ENCODE measurements at regions not wholly inside any gene's neighbourhood (a gene's known extent, or its start where the extent isn't known, plus 50 kb on each side); places are given as distances from the start of the nearest gene placed in this dataset.

GRCh38 chr12:23006413-23006812 lies 381.4 kb downstream of the ETNK1 start:
- peaks cover 15% of the 10 kb centered on the region for H3K4me1 ChIP-seq (ENCODE audit: control insufficient read depth, insufficient read depth, low read length)
- no peaks in the 10 kb centered on the region for H3K9me3 ChIP-seq (ENCODE audit: control insufficient read depth in 2 of 2, low read length in 2 of 2)
- no peak overlapping the region for H3K27ac ChIP-seq (ENCODE audit: low read length)
- no peaks in the 10 kb centered on the region for H3K27me3 ChIP-seq (ENCODE audit: control insufficient read depth in 1 of 2, insufficient read depth in 2 of 2, low read length in 2 of 2)
- no peaks in the 10 kb centered on the region for H3K36me3 ChIP-seq (ENCODE audit: control insufficient read depth in 2 of 2, insufficient read depth in 2 of 2, low read length in 2 of 2)
- no peak overlapping the region for H3K9ac ChIP-seq (ENCODE audit: low read length in 2 of 2)
- H3K4me3 ChIP-seq (ENCODE audit: low read length in 2 of 2): no peak overlapping the region

DNA sequence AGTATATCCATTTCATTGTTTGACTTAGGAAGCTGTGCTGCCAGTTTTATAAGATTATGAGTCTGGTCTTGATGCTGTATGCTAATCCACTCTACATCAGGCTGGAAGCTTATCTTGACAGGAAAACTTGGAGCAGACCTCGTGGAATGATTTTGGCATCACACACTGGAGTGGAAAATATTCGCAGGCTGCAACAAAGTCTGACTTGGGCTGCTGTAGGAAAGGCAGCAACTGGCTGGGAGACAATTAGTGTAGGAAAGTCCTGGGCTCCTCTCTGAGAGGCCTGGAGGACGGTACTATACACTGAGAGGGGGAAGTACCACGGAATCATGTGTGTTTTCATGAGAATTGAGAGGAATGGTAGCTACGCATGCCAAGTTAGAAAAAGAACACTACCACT lies 383.7 kb downstream of the ETNK1 start:
- Histone ChIP-seq H3K9me3 (ENCODE audit: control insufficient read depth in 2 of 2, low read length in 2 of 2) (no peaks in the 10 kb centered on the region), H3K4me3 (ENCODE audit: low read length in 2 of 2) (peak overlapping the region in 1 of 2 donors; percentile 15), H3K4me1 (ENCODE audit: control insufficient read depth, insufficient read depth, low read length) (peaks cover 15% of the 10 kb centered on the region), H3K27ac (ENCODE audit: low read length) (no peak overlapping the region), H3K9ac (ENCODE audit: low read length in 2 of 2) (no peak overlapping the region), H3K27me3 (ENCODE audit: control insufficient read depth in 1 of 2, insufficient read depth in 2 of 2, low read length in 2 of 2) (no peaks in the 10 kb centered on the region), H3K36me3 (ENCODE audit: control insufficient read depth in 2 of 2, insufficient read depth in 2 of 2, low read length in 2 of 2) (no peaks in the 10 kb centered on the region)

DNA sequence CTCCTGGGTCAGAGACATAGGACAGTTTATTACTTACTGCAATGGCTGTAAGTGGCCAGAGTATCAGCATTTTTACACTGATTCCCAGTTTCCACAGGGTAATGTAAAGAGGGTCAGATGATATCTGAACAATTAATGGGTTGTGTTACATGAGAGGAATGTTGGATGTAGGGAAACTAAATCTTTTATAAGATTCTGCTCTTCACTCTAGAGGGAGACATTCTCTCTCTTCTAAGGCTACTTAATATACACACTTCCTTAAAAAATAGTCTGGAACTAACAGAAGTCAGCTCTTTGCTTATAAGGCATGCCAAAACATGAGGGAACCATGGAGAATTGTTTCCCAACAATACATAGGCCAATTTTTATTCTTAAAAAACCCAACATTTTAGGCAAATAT lies 389.8 kb downstream of the ETNK1 start:
- no peaks in the 10 kb centered on the region for H3K4me1 ChIP-seq (ENCODE audit: control insufficient read depth, insufficient read depth, low read length)
- H3K4me3 ChIP-seq (ENCODE audit: low read length in 2 of 2): no peak overlapping the region
- no peak overlapping the region for H3K27ac ChIP-seq (ENCODE audit: low read length)
- no peaks in the 10 kb centered on the region for H3K27me3 ChIP-seq (ENCODE audit: control insufficient read depth in 1 of 2, insufficient read depth in 2 of 2, low read length in 2 of 2)
- H3K9me3 ChIP-seq (ENCODE audit: control insufficient read depth in 2 of 2, low read length in 2 of 2): no peaks in the 10 kb centered on the region
- no peak overlapping the region for H3K9ac ChIP-seq (ENCODE audit: low read length in 2 of 2)
- H3K36me3 ChIP-seq (ENCODE audit: control insufficient read depth in 2 of 2, insufficient read depth in 2 of 2, low read length in 2 of 2): no peaks in the 10 kb centered on the region

DNA sequence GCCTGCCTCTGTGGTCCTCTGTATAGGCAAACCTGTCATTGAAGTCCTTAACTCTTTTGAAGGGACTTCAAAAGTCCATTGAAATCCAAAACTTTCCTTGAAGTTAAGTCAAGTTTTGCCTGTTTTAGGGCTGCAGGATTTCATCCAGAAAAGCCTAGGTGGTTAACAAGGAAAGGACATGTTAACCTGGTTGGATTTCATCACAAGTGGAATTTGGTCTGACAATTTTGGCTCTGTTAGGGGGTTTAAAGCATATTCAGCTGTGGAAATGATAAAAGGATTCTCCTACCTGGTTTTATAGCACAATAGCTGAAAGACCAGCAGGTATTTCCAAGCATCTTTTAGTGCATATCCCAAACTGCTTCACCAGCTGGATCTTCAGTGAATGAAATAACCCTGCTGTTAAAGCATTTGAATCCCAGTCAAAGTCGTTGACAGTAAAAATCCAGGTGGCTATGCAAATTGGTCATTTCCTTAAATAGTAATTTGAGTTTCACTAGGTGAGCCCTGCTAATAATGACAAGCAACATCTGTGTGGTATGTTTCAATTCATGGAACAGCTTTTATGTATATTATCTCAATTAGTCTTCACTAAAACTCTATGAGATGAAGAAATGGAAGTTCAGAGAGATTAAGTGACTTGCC lies 400.5 kb downstream of the ETNK1 start:
- Histone ChIP-seq H3K36me3 (ENCODE audit: control insufficient read depth in 2 of 2, insufficient read depth in 2 of 2, low read length in 2 of 2) (no peaks in the 10 kb centered on the region), H3K27me3 (ENCODE audit: control insufficient read depth in 1 of 2, insufficient read depth in 2 of 2, low read length in 2 of 2) (no peaks in the 10 kb centered on the region), H3K9ac (ENCODE audit: low read length in 2 of 2) (no peak overlapping the region), H3K4me1 (ENCODE audit: control insufficient read depth, insufficient read depth, low read length) (no peaks in the 10 kb centered on the region), H3K9me3 (ENCODE audit: control insufficient read depth in 2 of 2, low read length in 2 of 2) (no peaks in the 10 kb centered on the region), H3K27ac (ENCODE audit: low read length) (no peak overlapping the region), H3K4me3 (ENCODE audit: low read length in 2 of 2) (no peak overlapping the region)

DNA sequence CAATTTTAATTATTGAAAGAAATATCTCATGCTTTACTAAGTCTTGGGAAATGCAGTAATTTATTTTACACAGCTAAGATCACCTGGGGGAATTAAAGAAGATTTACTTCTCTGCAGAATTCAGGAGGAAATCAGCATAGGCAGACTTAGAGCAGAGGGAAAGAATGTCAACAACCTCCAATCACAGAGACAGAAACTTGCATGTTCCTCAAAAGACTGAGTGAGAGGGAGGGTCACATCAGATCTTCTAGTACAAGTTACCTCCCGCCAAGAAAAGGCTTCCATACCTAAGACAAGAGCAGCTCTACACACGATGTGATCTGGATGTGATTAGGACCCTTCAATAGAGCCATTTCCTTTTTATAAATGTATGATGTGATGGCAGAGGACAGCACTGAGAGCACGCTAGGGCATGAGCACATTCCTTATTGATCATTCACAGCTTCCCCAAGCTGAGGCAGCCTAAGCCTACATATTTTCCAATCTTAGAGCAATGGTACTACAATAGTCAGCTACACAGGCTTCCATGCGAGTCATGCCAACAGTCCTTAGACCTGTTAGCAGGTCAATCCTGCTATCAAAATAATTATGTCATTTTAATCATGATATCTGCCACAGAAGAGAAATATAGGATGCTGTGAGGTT lies 403.3 kb downstream of the ETNK1 start:
- Histone ChIP-seq H3K9ac (ENCODE audit: low read length in 2 of 2) (no peak overlapping the region), H3K4me3 (ENCODE audit: low read length in 2 of 2) (no peak overlapping the region), H3K9me3 (ENCODE audit: control insufficient read depth in 2 of 2, low read length in 2 of 2) (no peaks in the 10 kb centered on the region), H3K27me3 (ENCODE audit: control insufficient read depth in 1 of 2, insufficient read depth in 2 of 2, low read length in 2 of 2) (no peaks in the 10 kb centered on the region), H3K27ac (ENCODE audit: low read length) (no peak overlapping the region), H3K36me3 (ENCODE audit: control insufficient read depth in 2 of 2, insufficient read depth in 2 of 2, low read length in 2 of 2) (no peaks in the 10 kb centered on the region), H3K4me1 (ENCODE audit: control insufficient read depth, insufficient read depth, low read length) (no peaks in the 10 kb centered on the region)

GRCh38 chr12:23029185-23029584 lies 404.2 kb downstream of the ETNK1 start:
- H3K9ac ChIP-seq (ENCODE audit: low read length in 2 of 2): no peak overlapping the region
- H3K9me3 ChIP-seq (ENCODE audit: control insufficient read depth in 2 of 2, low read length in 2 of 2): no peaks in the 10 kb centered on the region
- no peaks in the 10 kb centered on the region for H3K4me1 ChIP-seq (ENCODE audit: control insufficient read depth, insufficient read depth, low read length)
- no peak overlapping the region for H3K4me3 ChIP-seq (ENCODE audit: low read length in 2 of 2)
- no peaks in the 10 kb centered on the region for H3K36me3 ChIP-seq (ENCODE audit: control insufficient read depth in 2 of 2, insufficient read depth in 2 of 2, low read length in 2 of 2)
- H3K27me3 ChIP-seq (ENCODE audit: control insufficient read depth in 1 of 2, insufficient read depth in 2 of 2, low read length in 2 of 2): no peaks in the 10 kb centered on the region
- H3K27ac ChIP-seq (ENCODE audit: low read length): no peak overlapping the region

- no peak overlapping the region for H3K27ac ChIP-seq (ENCODE audit: low read length)
- no peaks in the 10 kb centered on the region for H3K36me3 ChIP-seq (ENCODE audit: control insufficient read depth in 2 of 2, insufficient read depth in 2 of 2, low read length in 2 of 2)
- no peaks in the 10 kb centered on the region for H3K4me1 ChIP-seq (ENCODE audit: control insufficient read depth, insufficient read depth, low read length)
- no peak overlapping the region for H3K4me3 ChIP-seq (ENCODE audit: low read length in 2 of 2)
- H3K27me3 ChIP-seq (ENCODE audit: control insufficient read depth in 1 of 2, insufficient read depth in 2 of 2, low read length in 2 of 2): no peaks in the 10 kb centered on the region
- no peak overlapping the region for H3K9ac ChIP-seq (ENCODE audit: low read length in 2 of 2)
- no peaks in the 10 kb centered on the region for H3K9me3 ChIP-seq (ENCODE audit: control insufficient read depth in 2 of 2, low read length in 2 of 2)
Measured at GRCh38 chr12:23039834-23040233, 414.9 kb downstream of the ETNK1 start.

- Histone ChIP-seq H3K9ac (ENCODE audit: low read length in 2 of 2) (no peak overlapping the region), H3K4me1 (ENCODE audit: control insufficient read depth, insufficient read depth, low read length) (no peaks in the 10 kb centered on the region), H3K4me3 (ENCODE audit: low read length in 2 of 2) (no peak overlapping the region), H3K36me3 (ENCODE audit: control insufficient read depth in 2 of 2, insufficient read depth in 2 of 2, low read length in 2 of 2) (no peaks in the 10 kb centered on the region), H3K27me3 (ENCODE audit: control insufficient read depth in 1 of 2, insufficient read depth in 2 of 2, low read length in 2 of 2) (no peaks in the 10 kb centered on the region), H3K27ac (ENCODE audit: low read length) (no peak overlapping the region), H3K9me3 (ENCODE audit: control insufficient read depth in 2 of 2, low read length in 2 of 2) (no peaks in the 10 kb centered on the region)
Measured at GRCh38 chr12:23041774-23042173, 416.8 kb downstream of the ETNK1 start.

GRCh38 chr12:23043646-23044045 lies 418.7 kb downstream of the ETNK1 start:
- H3K4me1 ChIP-seq (ENCODE audit: control insufficient read depth, insufficient read depth, low read length): no peaks in the 10 kb centered on the region
- H3K27ac ChIP-seq (ENCODE audit: low read length): no peak overlapping the region
- H3K36me3 ChIP-seq (ENCODE audit: control insufficient read depth in 2 of 2, insufficient read depth in 2 of 2, low read length in 2 of 2): no peaks in the 10 kb centered on the region
- H3K4me3 ChIP-seq (ENCODE audit: low read length in 2 of 2): no peak overlapping the region
- no peak overlapping the region for H3K9ac ChIP-seq (ENCODE audit: low read length in 2 of 2)
- no peaks in the 10 kb centered on the region for H3K9me3 ChIP-seq (ENCODE audit: control insufficient read depth in 2 of 2, low read length in 2 of 2)
- H3K27me3 ChIP-seq (ENCODE audit: control insufficient read depth in 1 of 2, insufficient read depth in 2 of 2, low read length in 2 of 2): no peaks in the 10 kb centered on the region

- no peaks in the 10 kb centered on the region for H3K4me1 ChIP-seq (ENCODE audit: control insufficient read depth, insufficient read depth, low read length)
- H3K27ac ChIP-seq (ENCODE audit: low read length): no peak overlapping the region
- H3K4me3 ChIP-seq (ENCODE audit: low read length in 2 of 2): no peak overlapping the region
- H3K36me3 ChIP-seq (ENCODE audit: control insufficient read depth in 2 of 2, insufficient read depth in 2 of 2, low read length in 2 of 2): no peaks in the 10 kb centered on the region
- no peaks in the 10 kb centered on the region for H3K27me3 ChIP-seq (ENCODE audit: control insufficient read depth in 1 of 2, insufficient read depth in 2 of 2, low read length in 2 of 2)
- no peaks in the 10 kb centered on the region for H3K9me3 ChIP-seq (ENCODE audit: control insufficient read depth in 2 of 2, low read length in 2 of 2)
- H3K9ac ChIP-seq (ENCODE audit: low read length in 2 of 2): no peak overlapping the region
Measured at GRCh38 chr12:23049180-23049579, 424.2 kb downstream of the ETNK1 start.

DNA sequence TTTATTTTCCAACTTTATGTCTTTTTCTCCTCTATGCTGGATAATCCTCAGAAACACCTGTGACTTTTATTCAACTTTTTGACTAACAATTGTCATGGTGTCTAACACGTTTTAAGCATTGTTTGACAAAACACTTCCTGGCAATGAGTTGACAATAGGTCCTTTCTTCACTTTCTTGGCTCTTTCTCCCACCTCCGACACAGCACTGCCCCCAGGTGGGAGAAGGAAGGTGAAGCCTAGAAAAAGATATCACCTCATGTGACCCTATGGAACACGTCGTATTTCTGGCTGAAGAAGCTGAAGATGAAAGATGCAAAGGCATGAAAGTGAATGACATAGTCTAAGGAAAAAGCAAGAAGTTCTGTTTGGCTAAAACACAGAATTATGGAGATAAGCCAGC lies 430.0 kb downstream of the ETNK1 start:
- H3K36me3 ChIP-seq (ENCODE audit: control insufficient read depth in 2 of 2, insufficient read depth in 2 of 2, low read length in 2 of 2): no peaks in the 10 kb centered on the region
- H3K9me3 ChIP-seq (ENCODE audit: control insufficient read depth in 2 of 2, low read length in 2 of 2): no peaks in the 10 kb centered on the region
- no peaks in the 10 kb centered on the region for H3K27me3 ChIP-seq (ENCODE audit: control insufficient read depth in 1 of 2, insufficient read depth in 2 of 2, low read length in 2 of 2)
- no peak overlapping the region for H3K9ac ChIP-seq (ENCODE audit: low read length in 2 of 2)
- H3K4me1 ChIP-seq (ENCODE audit: control insufficient read depth, insufficient read depth, low read length): no peaks in the 10 kb centered on the region
- H3K27ac ChIP-seq (ENCODE audit: low read length): no peak overlapping the region
- no peak overlapping the region for H3K4me3 ChIP-seq (ENCODE audit: low read length in 2 of 2)

Data from stomach smooth muscle (tissue), 2 donors.